ENCODE measurements at regions not wholly inside any gene's neighbourhood (a gene's known extent, or its start where the extent isn't known, plus 50 kb on each side); places are given as distances from the start of the nearest gene placed in this dataset.

DNA sequence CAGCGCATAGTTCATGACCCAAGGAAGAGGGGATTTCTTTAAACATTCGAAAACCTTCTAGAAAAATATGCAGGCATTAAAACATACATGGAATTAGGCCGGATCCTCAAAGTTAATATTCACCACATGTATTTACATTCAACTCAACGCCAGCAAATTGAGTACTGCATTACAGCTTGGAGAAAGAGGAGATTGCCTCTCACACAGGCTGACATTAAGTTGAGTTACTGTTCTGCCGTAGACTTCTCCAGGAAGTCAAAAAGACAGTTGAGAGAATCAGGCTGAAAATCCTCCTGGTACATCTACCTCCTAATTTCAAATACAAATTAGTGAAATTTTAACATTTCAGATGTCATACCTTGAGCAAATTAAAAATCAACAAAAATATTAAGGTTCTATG lies 195.7 kb downstream of the URI1 start:
- Histone ChIP-seq H3K27me3 (ENCODE audit: control insufficient read depth, insufficient read depth, low read length) (no peaks in the 10 kb centered on the region), H3K36me3 (ENCODE audit: control insufficient read depth, insufficient read depth, low read length) (no peaks in the 10 kb centered on the region), H3K4me3 (ENCODE audit: low read depth, low read length) (no peak overlapping the region)
- ChIA-PET POLR2A (no interaction called here), CTCF (no interaction called here)
- TF ChIP-seq, protein P1, sequence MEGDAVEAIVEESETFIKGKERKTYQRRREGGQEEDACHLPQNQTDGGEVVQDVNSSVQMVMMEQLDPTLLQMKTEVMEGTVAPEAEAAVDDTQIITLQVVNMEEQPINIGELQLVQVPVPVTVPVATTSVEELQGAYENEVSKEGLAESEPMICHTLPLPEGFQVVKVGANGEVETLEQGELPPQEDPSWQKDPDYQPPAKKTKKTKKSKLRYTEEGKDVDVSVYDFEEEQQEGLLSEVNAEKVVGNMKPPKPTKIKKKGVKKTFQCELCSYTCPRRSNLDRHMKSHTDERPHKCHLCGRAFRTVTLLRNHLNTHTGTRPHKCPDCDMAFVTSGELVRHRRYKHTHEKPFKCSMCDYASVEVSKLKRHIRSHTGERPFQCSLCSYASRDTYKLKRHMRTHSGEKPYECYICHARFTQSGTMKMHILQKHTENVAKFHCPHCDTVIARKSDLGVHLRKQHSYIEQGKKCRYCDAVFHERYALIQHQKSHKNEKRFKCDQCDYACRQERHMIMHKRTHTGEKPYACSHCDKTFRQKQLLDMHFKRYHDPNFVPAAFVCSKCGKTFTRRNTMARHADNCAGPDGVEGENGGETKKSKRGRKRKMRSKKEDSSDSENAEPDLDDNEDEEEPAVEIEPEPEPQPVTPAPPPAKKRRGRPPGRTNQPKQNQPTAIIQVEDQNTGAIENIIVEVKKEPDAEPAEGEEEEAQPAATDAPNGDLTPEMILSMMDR (IDR thresholded peaks at IDR 0.05; ENCODE audit: insufficient read depth, low read depth, low read length), result no peak
- DNase-seq (ENCODE audit: low read depth), result no peak

DNA sequence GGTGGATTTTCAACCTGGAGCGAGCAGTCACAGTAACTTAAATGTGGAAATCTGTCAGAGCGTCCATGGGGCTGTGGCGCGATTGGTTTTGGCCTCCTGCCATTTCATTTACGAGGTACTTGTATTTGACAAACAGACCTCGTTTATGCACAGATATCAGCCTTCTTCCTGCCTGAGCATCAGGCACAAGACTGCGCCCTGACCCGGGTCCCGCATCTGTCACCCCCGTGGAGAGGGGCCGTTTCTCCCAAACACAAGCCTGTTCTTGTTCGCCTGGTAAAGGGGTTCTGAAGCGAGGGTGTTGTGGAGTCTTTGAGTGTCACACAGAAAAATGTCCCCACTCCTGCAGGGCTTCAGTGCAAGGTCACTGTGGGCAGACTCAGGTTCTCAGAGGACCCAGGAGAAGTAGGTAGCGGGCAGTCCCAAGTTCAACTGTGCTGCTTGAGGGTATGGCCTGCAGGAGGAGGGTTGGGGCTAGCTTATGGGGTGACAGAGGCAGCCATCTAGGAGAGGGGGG lies 202.3 kb downstream of the URI1 start:
- ChIA-PET CTCF (no interaction called here), POLR2A (no interaction called here)

DNA sequence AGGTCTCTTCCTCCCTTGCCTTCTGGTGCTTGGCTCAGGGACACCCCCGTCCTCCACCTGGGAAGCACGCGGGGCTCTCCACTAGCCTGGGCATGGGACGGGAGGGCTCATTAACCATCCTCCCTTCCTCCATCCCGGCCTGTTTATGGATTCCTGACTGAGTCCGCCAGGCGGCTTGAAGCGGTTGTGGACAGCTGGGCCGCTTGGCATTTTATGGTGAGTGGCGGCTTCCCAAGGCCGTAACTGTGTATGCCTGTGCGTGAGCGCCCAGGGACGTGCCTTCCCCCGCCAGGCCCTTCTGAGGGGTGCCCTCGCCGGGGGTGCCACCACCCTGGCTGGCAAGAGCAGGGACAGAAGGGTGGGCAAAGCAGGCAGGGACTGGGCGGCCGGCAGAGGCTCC lies 202.8 kb downstream of the URI1 start:
- TF ChIP-seq, protein P1 (IDR thresholded peaks at IDR 0.05; ENCODE audit: insufficient read depth, low read depth, low read length), result no peak
- Histone ChIP-seq H3K4me3 (ENCODE audit: low read depth, low read length) (no peak overlapping the region), H3K36me3 (ENCODE audit: control insufficient read depth, insufficient read depth, low read length) (no peaks in the 10 kb centered on the region), H3K27me3 (ENCODE audit: control insufficient read depth, insufficient read depth, low read length) (no peaks in the 10 kb centered on the region)
- POLR2A ChIA-PET, result no interaction called here
- CTCF ChIA-PET, result no interaction called here
- DNase-seq (ENCODE audit: low read depth), result no peak

More for the DNA sequence above, 202.3 kb downstream of the URI1 start:
- no peaks in the 10 kb centered on the region for H3K27me3 ChIP-seq (ENCODE audit: control insufficient read depth, insufficient read depth, low read length)
- TF ChIP-seq, protein P1 (IDR thresholded peaks at IDR 0.05; ENCODE audit: insufficient read depth, low read depth, low read length), result no peak
- H3K4me3 ChIP-seq (ENCODE audit: low read depth, low read length), result no peak overlapping the region
- no peaks in the 10 kb centered on the region for H3K36me3 ChIP-seq (ENCODE audit: control insufficient read depth, insufficient read depth, low read length)
- DNase-seq (ENCODE audit: low read depth), result no peak

DNA sequence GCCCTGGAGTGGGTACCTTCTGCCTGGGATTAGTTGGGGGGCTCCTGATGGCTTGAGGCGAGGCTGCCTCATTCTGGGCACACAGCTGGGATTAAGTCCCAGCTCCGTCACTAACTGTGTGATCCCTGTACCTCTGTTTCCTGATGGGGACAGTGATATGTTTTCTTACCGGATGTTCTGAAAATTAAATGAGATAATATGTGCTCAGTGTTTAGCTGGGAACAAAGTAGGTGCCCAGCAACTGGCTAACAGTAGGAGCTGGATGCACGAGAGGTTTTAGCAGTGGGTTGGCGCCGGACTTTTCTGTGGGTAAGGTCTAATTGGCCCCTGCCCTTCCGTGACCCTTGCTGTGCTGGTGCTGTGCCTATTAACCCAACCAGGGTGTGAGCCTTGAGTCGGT lies 203.4 kb downstream of the URI1 start:
- Histone ChIP-seq H3K4me3 (ENCODE audit: low read depth, low read length) (no peak overlapping the region), H3K36me3 (ENCODE audit: control insufficient read depth, insufficient read depth, low read length) (no peaks in the 10 kb centered on the region), H3K27me3 (ENCODE audit: control insufficient read depth, insufficient read depth, low read length) (no peaks in the 10 kb centered on the region)
- TF ChIP-seq, protein P1 (IDR thresholded peaks at IDR 0.05; ENCODE audit: insufficient read depth, low read depth, low read length), result no peak
- CTCF ChIA-PET, result no interaction called here
- DNase-seq (ENCODE audit: low read depth), result no peak
- POLR2A ChIA-PET, result no interaction called here

DNA sequence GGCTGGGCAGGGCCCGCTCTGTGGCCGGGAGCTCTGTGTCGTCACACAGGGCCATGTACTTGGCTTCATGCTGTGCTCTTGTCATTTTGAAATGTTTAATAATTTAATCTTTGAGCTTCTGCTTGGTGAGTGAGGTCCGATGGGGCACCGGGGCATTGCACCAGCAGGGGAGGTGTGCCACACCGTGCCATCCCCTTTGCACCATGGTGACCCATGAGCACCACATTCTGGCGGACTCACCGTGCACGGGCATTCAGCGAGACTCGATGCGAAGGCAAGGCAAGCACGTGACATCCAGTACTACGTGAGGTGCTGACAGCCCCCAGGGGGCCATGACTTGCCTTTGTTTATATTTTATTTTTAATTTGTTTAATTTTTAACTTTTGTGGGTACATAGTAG lies 204.3 kb downstream of the URI1 start:
- ChIA-PET POLR2A (no interaction called here), CTCF (no interaction called here)
- DNase-seq (ENCODE audit: low read depth), result no peak
- no peaks in the 10 kb centered on the region for H3K27me3 ChIP-seq (ENCODE audit: control insufficient read depth, insufficient read depth, low read length)
- H3K4me3 ChIP-seq (ENCODE audit: low read depth, low read length), result no peak overlapping the region
- TF ChIP-seq, protein P1 (IDR thresholded peaks at IDR 0.05; ENCODE audit: insufficient read depth, low read depth, low read length), result no peak
- no peaks in the 10 kb centered on the region for H3K36me3 ChIP-seq (ENCODE audit: control insufficient read depth, insufficient read depth, low read length)
